Osteocyte (in vitro differentiated cells): ENCODE measurements at regions not wholly inside any gene's neighbourhood (a gene's known extent, or its start where the extent isn't known, plus 50 kb on each side); places are given as distances from the start of the nearest gene placed in this dataset.

Experiments
- DNase-seq: peaks from one replicate; pipeline ENCODE4 v3.0.0; 2021; ENCODE audit warnings: mixed read lengths; ENCODE audit not compliant: unreplicated experiment; ENCODE audit errors: extremely low spot score
- H3K27ac Mint-ChIP-seq: one replicate; pipeline ENCODE4 v1.8.0; 2021; ENCODE audit warnings: mild to moderate bottlenecking, mixed read lengths; ENCODE audit not compliant: unreplicated experiment
- H3K27me3 Mint-ChIP-seq: one replicate; pipeline ENCODE4 v1.8.0; 2021; ENCODE audit warnings: mixed read lengths; ENCODE audit not compliant: unreplicated experiment
- H3K36me3 Mint-ChIP-seq: one replicate; pipeline ENCODE4 v1.8.0; 2021; ENCODE audit warnings: mixed read lengths; ENCODE audit not compliant: unreplicated experiment
- H3K4me1 Mint-ChIP-seq: one replicate; pipeline ENCODE4 v1.8.0; 2021; ENCODE audit warnings: mixed read lengths; ENCODE audit not compliant: unreplicated experiment
- H3K4me3 Mint-ChIP-seq: one replicate; pipeline ENCODE4 v1.8.0; 2021; ENCODE audit warnings: mild to moderate bottlenecking, moderate library complexity, mixed read lengths; ENCODE audit not compliant: unreplicated experiment
- H3K9me3 Mint-ChIP-seq: one replicate; pipeline ENCODE4 v1.8.0; 2021; ENCODE audit warnings: mixed read lengths; ENCODE audit not compliant: unreplicated experiment
- TF ChIP-seq, protein P1 (sequence below): fragments of 200-600 bp; sonication (generic); IDR thresholded peaks from 2 replicates; pipeline ENCODE4 v1.5.0; 2021; ENCODE audit warnings: antibody characterized with exemption, mild to moderate bottlenecking, moderate library complexity

DNA sequence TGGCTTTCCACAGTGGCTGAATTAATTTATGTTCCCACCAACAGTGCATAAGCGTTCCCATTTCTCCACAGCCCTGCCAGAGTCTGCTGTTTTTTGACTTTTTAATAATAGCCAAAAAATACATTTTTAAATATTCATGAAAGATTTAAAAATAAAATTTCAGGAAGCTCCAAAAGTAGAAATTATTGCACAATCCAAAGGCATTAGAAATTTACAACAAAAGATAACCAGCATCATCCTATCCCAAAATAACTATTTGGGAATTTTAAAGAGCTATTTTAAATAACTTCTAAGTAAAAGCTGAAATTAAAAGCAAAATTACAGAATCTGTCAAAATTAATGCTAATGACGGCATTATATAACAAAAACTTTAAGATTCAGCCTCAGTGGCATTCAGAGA, 131.5 kb downstream of the QDPR start:
- Mint-ChIP-seq H3K27ac (no peak overlapping the region), H3K4me1 (peaks cover under 1% of the 10 kb centered on the region), H3K36me3 (no peaks in the 10 kb centered on the region), H3K9me3 (no peaks in the 10 kb centered on the region), H3K27me3 (peaks cover 4% of the 10 kb centered on the region), H3K4me3 (no peak overlapping the region)
- DNase-seq, result no peak
- TF ChIP-seq, protein P1, sequence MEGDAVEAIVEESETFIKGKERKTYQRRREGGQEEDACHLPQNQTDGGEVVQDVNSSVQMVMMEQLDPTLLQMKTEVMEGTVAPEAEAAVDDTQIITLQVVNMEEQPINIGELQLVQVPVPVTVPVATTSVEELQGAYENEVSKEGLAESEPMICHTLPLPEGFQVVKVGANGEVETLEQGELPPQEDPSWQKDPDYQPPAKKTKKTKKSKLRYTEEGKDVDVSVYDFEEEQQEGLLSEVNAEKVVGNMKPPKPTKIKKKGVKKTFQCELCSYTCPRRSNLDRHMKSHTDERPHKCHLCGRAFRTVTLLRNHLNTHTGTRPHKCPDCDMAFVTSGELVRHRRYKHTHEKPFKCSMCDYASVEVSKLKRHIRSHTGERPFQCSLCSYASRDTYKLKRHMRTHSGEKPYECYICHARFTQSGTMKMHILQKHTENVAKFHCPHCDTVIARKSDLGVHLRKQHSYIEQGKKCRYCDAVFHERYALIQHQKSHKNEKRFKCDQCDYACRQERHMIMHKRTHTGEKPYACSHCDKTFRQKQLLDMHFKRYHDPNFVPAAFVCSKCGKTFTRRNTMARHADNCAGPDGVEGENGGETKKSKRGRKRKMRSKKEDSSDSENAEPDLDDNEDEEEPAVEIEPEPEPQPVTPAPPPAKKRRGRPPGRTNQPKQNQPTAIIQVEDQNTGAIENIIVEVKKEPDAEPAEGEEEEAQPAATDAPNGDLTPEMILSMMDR, result no peak

DNA sequence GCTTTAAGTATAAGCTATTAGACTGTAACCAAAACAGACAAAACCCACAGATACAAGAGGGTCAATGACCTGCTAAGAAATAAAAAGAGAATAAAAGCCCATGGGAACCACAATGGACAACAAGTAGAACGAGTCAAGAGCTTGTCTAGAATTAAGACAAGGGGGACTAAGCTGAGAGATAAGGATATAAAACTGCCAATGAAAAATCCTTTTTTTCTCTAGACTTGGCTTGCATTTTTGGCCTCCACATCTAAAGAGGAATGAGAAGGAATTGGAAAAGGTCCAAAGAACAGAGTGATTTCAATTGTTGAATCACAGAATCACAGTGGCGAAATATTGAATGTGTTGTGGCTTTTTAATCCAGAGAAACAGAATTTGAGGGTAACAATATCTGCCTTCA, 135.7 kb downstream of the QDPR start:
- Mint-ChIP-seq H3K27ac (no peak overlapping the region), H3K4me3 (no peak overlapping the region), H3K27me3 (peaks cover 12% of the 10 kb centered on the region), H3K4me1 (no peaks in the 10 kb centered on the region), H3K36me3 (no peaks in the 10 kb centered on the region), H3K9me3 (no peaks in the 10 kb centered on the region)
- DNase-seq, result no peak
- TF ChIP-seq, protein P1, result no peak

DNA sequence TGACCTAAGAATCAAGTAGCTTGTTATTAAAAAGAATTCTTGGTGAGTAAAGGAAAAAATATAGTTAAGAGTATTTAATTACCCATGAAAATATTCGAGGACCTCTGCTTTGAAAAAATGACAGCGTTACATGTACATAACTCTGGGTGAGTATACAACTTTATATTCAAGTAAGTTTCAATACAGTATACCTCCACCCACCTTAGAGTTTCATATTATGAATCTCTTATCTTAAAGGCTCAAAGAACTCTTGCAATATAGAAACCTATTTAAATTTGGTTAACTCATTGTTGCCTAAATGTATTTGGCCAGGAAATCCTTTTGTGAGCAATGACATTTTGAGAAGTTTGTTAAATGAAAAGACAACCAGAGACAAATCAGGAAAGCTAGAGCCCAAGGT, 138.2 kb downstream of the QDPR start:
- TF ChIP-seq, protein P1, result no peak
- DNase-seq, result no peak
- Mint-ChIP-seq H3K36me3 (no peaks in the 10 kb centered on the region), H3K4me1 (no peaks in the 10 kb centered on the region), H3K4me3 (no peak overlapping the region), H3K9me3 (no peaks in the 10 kb centered on the region), H3K27me3 (peaks cover 12% of the 10 kb centered on the region), H3K27ac (no peak overlapping the region)

DNA sequence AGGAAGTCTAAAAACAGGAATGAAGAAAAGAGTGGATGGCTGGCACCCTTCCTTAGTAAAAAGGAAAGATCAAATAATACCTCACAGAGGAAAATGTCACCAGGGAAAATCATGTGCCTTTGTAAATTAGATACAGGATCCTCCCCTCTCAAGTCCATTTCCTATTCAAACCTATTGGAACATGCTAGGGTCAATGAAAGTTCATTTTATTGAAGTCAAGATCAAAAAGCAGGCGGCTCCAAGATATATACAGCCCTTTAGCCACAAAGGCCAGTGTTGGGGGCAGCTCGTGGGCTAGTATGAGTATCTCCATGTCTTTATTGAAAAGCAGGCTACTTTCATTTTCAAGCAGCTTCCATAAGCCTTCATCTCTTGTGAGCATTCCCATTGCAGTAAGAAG, 141.1 kb downstream of the QDPR start:
- H3K36me3 Mint-ChIP-seq, result no peaks in the 10 kb centered on the region
- no peak for DNase-seq
- no peaks in the 10 kb centered on the region for H3K4me1 Mint-ChIP-seq
- H3K9me3 Mint-ChIP-seq, result no peaks in the 10 kb centered on the region
- H3K4me3 Mint-ChIP-seq, result no peak overlapping the region
- peaks cover 8% of the 10 kb centered on the region for H3K27me3 Mint-ChIP-seq
- TF ChIP-seq, protein P1, result no peak
- no peak overlapping the region for H3K27ac Mint-ChIP-seq

DNA sequence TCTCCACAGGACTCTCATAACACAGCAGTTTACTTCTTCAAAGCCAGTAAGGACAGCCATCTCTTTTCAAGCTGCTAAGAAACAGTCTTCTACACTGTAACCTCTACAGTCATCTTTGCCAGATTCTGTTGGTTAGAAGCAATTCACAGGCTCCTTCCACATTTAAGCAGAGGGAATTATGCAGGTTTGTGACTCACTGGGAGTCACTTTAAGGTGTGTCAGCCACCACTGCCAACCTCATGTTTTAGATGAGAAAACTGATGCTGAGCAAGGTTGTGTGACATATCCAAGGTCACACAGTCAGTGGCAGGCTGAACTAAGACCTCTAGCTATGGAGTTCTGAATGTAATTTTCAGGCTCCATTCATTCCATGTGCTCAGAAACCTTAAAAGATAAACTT, 143.5 kb downstream of the QDPR start:
- no peak for DNase-seq
- H3K27me3 Mint-ChIP-seq, result peaks cover 12% of the 10 kb centered on the region
- H3K4me3 Mint-ChIP-seq, result no peak overlapping the region
- peaks cover 4% of the 10 kb centered on the region for H3K9me3 Mint-ChIP-seq
- no peaks in the 10 kb centered on the region for H3K36me3 Mint-ChIP-seq
- H3K4me1 Mint-ChIP-seq, result no peaks in the 10 kb centered on the region
- TF ChIP-seq, protein P1, result no peak
- no peak overlapping the region for H3K27ac Mint-ChIP-seq
